GM08714 (cell line): ENCODE measurements at regions not wholly inside any gene's neighbourhood (a gene's known extent, or its start where the extent isn't known, plus 50 kb on each side); places are given as distances from the start of the nearest gene placed in this dataset.
"Not testable (repeated sequence)": the region's sequence is repeated elsewhere in the genome, so short reads cannot be mapped to it uniquely, and the experiment has no call there.

Experiments
- H3K4me3 ChIP-seq: fragments of 200-500 bp; sonication (Bioruptor generic); 2 replicates; pipeline ENCODE4 v1.5.1; 2014; ENCODE audit warnings: mild to moderate bottlenecking, low read length, inconsistent platforms
- ZNF274 ChIP-seq: IDR thresholded peaks from 2 replicates; pipeline ENCODE4 v1.6.1; 2012; ENCODE audit warnings: mild to moderate bottlenecking, low read depth, low read length

GRCh38 chr6:134662077-134662700, 287.7 kb downstream of the ALDH8A1 start:
- no peak overlapping the region for H3K4me3 ChIP-seq
- no peak for TF ChIP-seq ZNF274

DNA sequence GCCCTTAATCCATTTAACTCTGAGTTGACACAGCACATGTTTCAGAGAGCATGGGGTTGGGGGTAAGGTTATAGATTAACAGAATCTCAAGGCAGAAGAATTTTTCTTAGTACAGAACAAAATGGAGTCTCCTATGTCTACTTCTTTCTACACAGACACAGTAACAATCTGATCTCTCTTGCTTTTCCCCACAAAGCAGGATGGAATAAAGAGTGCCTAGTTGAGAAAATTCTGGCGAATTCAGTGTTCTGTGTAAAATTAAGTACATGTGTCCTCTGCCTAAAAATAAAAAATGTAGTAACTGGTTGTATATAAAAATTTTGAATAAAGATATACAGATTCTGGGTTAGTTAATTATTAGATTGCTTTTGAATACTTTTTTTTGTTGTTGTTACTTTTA, 290.0 kb downstream of the ALDH8A1 start:
- H3K4me3 ChIP-seq, result not testable (repeated sequence)

DNA sequence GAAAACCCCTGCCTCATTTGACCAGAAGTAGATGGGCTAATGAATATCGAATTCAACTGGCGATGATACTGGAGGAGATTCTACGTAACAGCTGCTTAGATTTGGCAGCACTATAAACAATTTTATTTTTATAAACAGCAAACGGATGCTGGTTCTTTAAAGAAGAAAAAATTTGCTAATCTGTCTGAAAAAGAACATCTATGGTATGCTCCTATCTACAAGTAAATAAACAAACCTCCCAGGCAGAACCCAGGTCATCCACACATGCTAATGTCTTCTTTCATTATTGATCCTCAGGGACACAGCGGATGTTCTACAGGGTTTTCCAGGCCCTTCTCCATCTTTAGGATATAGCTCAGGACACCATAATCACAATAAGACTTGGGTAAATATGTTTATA, 291.3 kb downstream of the ALDH8A1 start:
- no peak for TF ChIP-seq ZNF274
- H3K4me3 ChIP-seq, result no peak overlapping the region

DNA sequence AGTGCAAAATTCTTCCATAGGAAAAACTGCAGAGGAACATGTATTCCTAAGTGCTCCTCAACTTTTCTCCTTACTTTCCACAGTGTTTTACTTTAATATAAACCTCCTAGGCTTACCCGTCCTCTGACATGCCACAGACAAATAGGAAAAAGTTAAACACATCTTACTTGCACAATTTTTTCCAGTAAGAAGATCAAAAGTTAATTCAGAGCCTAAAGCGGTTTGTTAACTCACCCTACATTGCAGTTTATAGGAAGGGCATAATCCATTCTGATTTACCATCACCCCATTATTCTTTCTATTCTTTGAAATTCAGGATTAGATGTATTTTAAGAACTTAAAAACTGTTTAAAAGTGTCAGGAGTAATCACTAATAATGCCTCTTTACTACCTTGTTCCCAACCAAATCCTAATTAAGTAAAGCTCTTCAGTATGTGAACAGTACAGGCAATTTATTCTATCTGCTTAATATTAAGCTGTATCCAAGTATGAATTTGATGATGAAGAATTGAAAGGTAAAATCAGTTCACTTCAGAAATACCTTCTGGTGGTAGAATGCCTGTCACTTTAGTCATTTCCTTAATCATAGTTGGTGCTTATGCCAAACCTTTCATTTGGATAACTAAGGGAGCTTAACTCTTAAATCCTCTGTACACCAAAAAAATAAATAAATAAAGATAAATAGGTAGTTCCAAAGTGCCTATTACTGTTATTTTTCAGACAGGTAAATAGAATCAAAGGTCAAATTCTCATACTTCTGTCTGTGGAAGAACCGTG, 292.0 kb downstream of the ALDH8A1 start:
- H3K4me3 ChIP-seq, result no peak overlapping the region
- no peak for TF ChIP-seq ZNF274

- no peak overlapping the region for H3K4me3 ChIP-seq
- TF ChIP-seq ZNF274, result no peak
Observed at GRCh38 chr6:134657343-134657742, 292.6 kb downstream of the ALDH8A1 start.

- TF ChIP-seq ZNF274, result no peak
- no peak overlapping the region for H3K4me3 ChIP-seq
Observed at GRCh38 chr6:134654751-134655150, 295.1 kb downstream of the ALDH8A1 start.

DNA sequence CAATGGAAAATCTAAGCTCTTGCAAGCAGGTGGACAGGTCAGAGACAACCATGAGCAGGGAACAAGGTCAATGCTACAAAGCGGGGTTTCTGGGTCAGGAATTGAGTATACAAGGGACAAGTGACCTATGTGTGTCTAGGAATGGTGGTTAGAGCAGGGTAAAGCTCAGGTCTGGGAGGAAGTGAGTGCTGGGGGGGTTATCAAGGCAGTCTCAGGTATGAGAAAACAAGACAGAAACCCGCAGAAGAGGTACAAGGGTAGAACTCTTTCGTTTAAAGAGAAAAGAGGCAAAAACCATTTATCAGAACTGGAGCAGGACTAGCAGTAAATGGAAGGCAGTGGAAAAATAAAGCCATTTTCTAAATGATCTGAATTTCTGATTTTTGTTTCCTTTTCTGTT, 298.4 kb downstream of the ALDH8A1 start:
- no peak overlapping the region for H3K4me3 ChIP-seq
- TF ChIP-seq ZNF274, result no peak

GRCh38 chr6:134647861-134648260, 302.0 kb downstream of the ALDH8A1 start:
- no peak for TF ChIP-seq ZNF274
- H3K4me3 ChIP-seq, result no peak overlapping the region

- H3K4me3 ChIP-seq, result no peak overlapping the region
- TF ChIP-seq ZNF274, result no peak
Observed at GRCh38 chr6:134642819-134643218, 307.1 kb downstream of the ALDH8A1 start.

DNA sequence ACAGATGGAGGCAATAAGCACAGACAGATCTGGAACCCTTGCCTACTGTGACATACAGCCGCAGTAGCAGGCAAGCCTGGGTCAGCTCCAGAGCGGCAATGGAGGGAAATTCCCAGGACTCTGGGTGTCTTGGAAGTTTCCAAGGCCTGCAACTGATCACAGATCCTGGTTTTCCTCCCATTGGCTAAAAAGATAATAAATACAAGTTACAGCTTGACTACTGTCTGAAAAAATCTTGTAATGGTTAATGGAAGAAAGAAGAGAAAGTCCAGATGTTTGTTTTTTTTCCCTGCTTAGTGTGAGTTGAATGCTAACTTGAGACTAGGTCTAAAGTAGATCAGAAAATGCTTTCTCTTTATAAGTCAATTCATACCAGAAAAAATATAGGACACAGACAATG, 307.6 kb downstream of the ALDH8A1 start:
- no peak overlapping the region for H3K4me3 ChIP-seq

DNA sequence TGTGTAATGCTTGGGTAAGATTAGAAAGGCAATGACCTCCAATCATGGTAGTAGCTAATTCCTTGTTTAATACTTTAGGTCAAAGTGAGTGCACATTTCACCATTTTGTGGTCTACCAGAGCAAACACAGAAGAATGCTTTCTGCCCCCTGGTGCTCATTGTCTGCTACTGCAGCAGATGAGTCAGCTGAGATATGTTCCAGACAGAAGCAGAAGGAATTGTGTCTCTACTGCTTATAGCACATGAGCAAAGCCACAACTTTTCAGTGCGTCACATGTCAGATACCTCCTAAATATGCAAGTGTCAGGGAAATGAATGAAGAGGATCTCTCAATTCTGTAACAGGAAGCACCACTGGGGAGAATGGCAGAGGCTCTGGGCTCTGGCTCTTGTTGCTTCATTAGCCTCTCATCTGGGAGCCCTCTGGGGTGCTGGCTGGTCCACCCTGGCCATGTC, 308.9 kb downstream of the ALDH8A1 start:
- no peak overlapping the region for H3K4me3 ChIP-seq
- no peak for TF ChIP-seq ZNF274

More for the DNA sequence above, 307.6 kb downstream of the ALDH8A1 start:
- TF ChIP-seq ZNF274, result no peak

- no peak overlapping the region for H3K4me3 ChIP-seq
- no peak for TF ChIP-seq ZNF274
Observed at GRCh38 chr6:134640229-134640628, 309.7 kb downstream of the ALDH8A1 start.

- no peak overlapping the region for H3K4me3 ChIP-seq
- no peak for TF ChIP-seq ZNF274
Observed at GRCh38 chr6:134637847-134638437, 312.0 kb downstream of the ALDH8A1 start.

DNA sequence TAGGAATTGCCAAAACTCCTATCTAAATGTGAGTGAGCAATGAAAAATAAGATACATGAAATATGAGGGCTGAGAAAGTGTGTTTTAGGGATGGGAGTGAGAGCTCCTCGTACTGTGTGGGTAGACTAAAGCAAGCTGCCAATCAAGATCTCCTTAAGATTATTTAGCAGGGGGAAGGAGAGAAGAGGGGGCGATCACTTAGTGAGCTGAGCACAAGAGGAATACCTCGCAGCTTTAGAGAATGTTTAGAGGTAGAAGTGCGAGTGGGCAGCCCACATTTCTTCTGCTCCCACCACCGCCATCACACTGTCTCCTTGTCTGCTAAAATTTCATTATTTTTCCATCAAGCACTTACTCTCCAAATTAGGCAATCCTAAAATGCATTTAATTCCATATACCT, 312.6 kb downstream of the ALDH8A1 start:
- H3K4me3 ChIP-seq, result no peak overlapping the region
- no peak for TF ChIP-seq ZNF274

- TF ChIP-seq ZNF274, result no peak
- H3K4me3 ChIP-seq, result no peak overlapping the region
Observed at GRCh38 chr6:134636186-134636799, 313.6 kb downstream of the ALDH8A1 start.

- H3K4me3 ChIP-seq, result no peak overlapping the region
- TF ChIP-seq ZNF274, result no peak
Observed at GRCh38 chr6:134634966-134635365, 314.9 kb downstream of the ALDH8A1 start.
